Neural cell (in vitro differentiated cells): ENCODE measurements at regions not wholly inside any gene's neighbourhood (a gene's known extent, or its start where the extent isn't known, plus 50 kb on each side); places are given as distances from the start of the nearest gene placed in this dataset.

Source experiments
- H2AFZ ChIP-seq: fragments of 200-600, 300-800 bp; sonication (generic), shearing (Covaris generic); 2 replicates; pipeline ENCODE4 v1.6.0; 2014; ENCODE audit warnings: low read depth, mild to moderate bottlenecking, antibody characterized with exemption, low read length, moderate library complexity
- H3F3A ChIP-seq: fragments of 200-600 bp; shearing (Covaris generic); 2 replicates; pipeline ENCODE4 v1.6.1; 2016; ENCODE audit warnings: mild to moderate bottlenecking, moderate library complexity, mixed read lengths, antibody characterized with exemption, low read length; ENCODE audit not compliant: insufficient read depth, poor library complexity, severe bottlenecking
- H3K27ac ChIP-seq: fragments of 200-600, 300-800 bp; sonication (generic), shearing (Covaris generic); 2 replicates; pipeline ENCODE4 v1.5.1; 2014; ENCODE audit warnings: mild to moderate bottlenecking, low read length, moderate library complexity
- H3K27me3 ChIP-seq: fragments of 300-800, 200-600 bp; sonication (generic), shearing (Covaris generic); 2 replicates; pipeline ENCODE4 v1.6.0; 2014; ENCODE audit warnings: mild to moderate bottlenecking, low read depth, low read length, moderate library complexity; ENCODE audit not compliant: insufficient read depth
- H3K36me3 ChIP-seq: fragments of 300-800, 200-600 bp; sonication (generic), shearing (Covaris generic); 2 replicates; pipeline ENCODE4 v1.5.1; 2014; ENCODE audit warnings: mild to moderate bottlenecking, antibody characterized with exemption, low read length, moderate library complexity; ENCODE audit not compliant: insufficient read depth
- H3K4me2 ChIP-seq: fragments of 300-800, 200-600 bp; sonication (generic), shearing (Covaris generic); 2 replicates; pipeline ENCODE4 v1.6.0; 2014; ENCODE audit warnings: mild to moderate bottlenecking, low read length
- H3K4me3 ChIP-seq: fragments of 300-800, 200-600 bp; sonication (generic), shearing (Covaris generic); 2 replicates; pipeline ENCODE4 v1.5.1; 2014; ENCODE audit warnings: mild to moderate bottlenecking, low read length, moderate library complexity
- H3K79me2 ChIP-seq: fragments of 200-600 bp; shearing (Covaris generic); replicated peaks from 2 replicates; pipeline ENCODE4 v1.6.0; 2014; ENCODE audit warnings: mild to moderate bottlenecking, low read length, moderate library complexity; ENCODE audit not compliant: insufficient read depth
- H3K9ac ChIP-seq: fragments of 300-800, 200-600 bp; sonication (generic), shearing (Covaris generic); 2 replicates; pipeline ENCODE4 v1.6.1; 2016; ENCODE audit warnings: mild to moderate bottlenecking, low read length, mixed read lengths
- H3K9me2 ChIP-seq: fragments of 200-600 bp; shearing (Covaris generic); 2 replicates; pipeline ENCODE4 v1.6.1; 2016; ENCODE audit warnings: mild to moderate bottlenecking, low read length, mixed read lengths; ENCODE audit not compliant: insufficient read depth
- H3K9me3 ChIP-seq: fragments of 200-600, 300-800 bp; sonication (generic), shearing (Covaris generic); 2 replicates; pipeline ENCODE4 v1.6.1; 2016; ENCODE audit warnings: mild to moderate bottlenecking, mixed run types, low read length, moderate library complexity, mixed read lengths
- H4K20me1 ChIP-seq: fragments of 200-600 bp; shearing (Covaris generic); 2 replicates; pipeline ENCODE4 v1.6.1; 2016; ENCODE audit warnings: mild to moderate bottlenecking, mixed run types; ENCODE audit not compliant: insufficient read depth
- CTCF ChIP-seq: fragments of 450-650 bp; IDR thresholded peaks from 2 replicates; pipeline ENCODE4 v1.5.1; 2014; ENCODE audit warnings: antibody characterized with exemption, mild to moderate bottlenecking, moderate library complexity; ENCODE audit not compliant: poor library complexity, severe bottlenecking
- EP300 ChIP-seq: fragments of 450-650 bp; conservative IDR thresholded peaks from 2 replicates; pipeline ENCODE4 v1.6.1; 2014; ENCODE audit warnings: antibody characterized with exemption, mild to moderate bottlenecking, moderate library complexity; ENCODE audit not compliant: poor library complexity, severe bottlenecking
- EZH2 ChIP-seq: fragments of 200-600, 300-800 bp; shearing (Covaris generic), sonication (generic); IDR thresholded peaks from 2 replicates; pipeline ENCODE4 v1.6.1; 2014; ENCODE audit warnings: antibody characterized with exemption, low read length, borderline replicate concordance, mild to moderate bottlenecking; ENCODE audit not compliant: insufficient read depth, poor library complexity, severe bottlenecking
- MXI1 ChIP-seq: fragments of 450-650 bp; conservative IDR thresholded peaks from 2 replicates; pipeline ENCODE4 v1.6.1; 2014; ENCODE audit warnings: antibody characterized with exemption, mild to moderate bottlenecking; ENCODE audit not compliant: poor library complexity, severe bottlenecking
- POLR2AphosphoS5 ChIP-seq: IDR thresholded peaks from 2 replicates; pipeline ENCODE4 v1.6.1; 2012
- RAD21 ChIP-seq: fragments of 450-650 bp; conservative IDR thresholded peaks from 2 replicates; pipeline ENCODE4 v1.6.1; 2014; ENCODE audit warnings: antibody characterized with exemption, mild to moderate bottlenecking, moderate library complexity
- REST ChIP-seq: IDR thresholded peaks from 2 replicates; pipeline ENCODE4 v1.6.1; 2012; ENCODE audit warnings: borderline replicate concordance
- SMC3 ChIP-seq: fragments of 450-650 bp; conservative IDR thresholded peaks from 2 replicates; pipeline ENCODE4 v1.6.1; 2014; ENCODE audit warnings: antibody characterized with exemption, mild to moderate bottlenecking, moderate library complexity; ENCODE audit not compliant: poor library complexity
- TAF1 ChIP-seq: IDR thresholded peaks from 2 replicates; pipeline ENCODE4 v1.6.1; 2012; ENCODE audit warnings: low read depth

GRCh38 chr15:95442107-95442719 lies 888.3 kb upstream of the NR2F2 start:
- Histone ChIP-seq H2AFZ (no peak overlapping the region), H3K79me2 (no peaks in the 10 kb centered on the region), H3K9me2 (no peaks in the 10 kb centered on the region), H3K4me2 (no peak overlapping the region), H3K36me3 (no peaks in the 10 kb centered on the region), H4K20me1 (no peaks in the 10 kb centered on the region), H3K9ac (no peak overlapping the region), H3K27me3 (no peaks in the 10 kb centered on the region), H3K27ac (no peak overlapping the region), H3K9me3 (no peaks in the 10 kb centered on the region), H3K4me3 (no peak overlapping the region), H3F3A (no peaks in the 10 kb centered on the region)
- TF ChIP-seq TAF1 = no peak
- no peak for TF ChIP-seq POLR2AphosphoS5
- TF ChIP-seq EP300 = no peak
- TF ChIP-seq MXI1 = no peak
- no peak for TF ChIP-seq CTCF
- no peak for TF ChIP-seq REST
- TF ChIP-seq SMC3 = no peak
- no peak for TF ChIP-seq EZH2
- no peak for TF ChIP-seq RAD21

- Histone ChIP-seq H3K9me2 (no peaks in the 10 kb centered on the region), H3K9me3 (no peaks in the 10 kb centered on the region), H3K27me3 (no peaks in the 10 kb centered on the region), H4K20me1 (no peaks in the 10 kb centered on the region), H3K27ac (no peak overlapping the region), H2AFZ (no peak overlapping the region), H3K4me3 (no peak overlapping the region), H3F3A (no peaks in the 10 kb centered on the region), H3K4me2 (no peak overlapping the region), H3K36me3 (no peaks in the 10 kb centered on the region), H3K79me2 (no peaks in the 10 kb centered on the region), H3K9ac (no peak overlapping the region)
- TF ChIP-seq RAD21 (no peak), REST (no peak), EP300 (no peak), MXI1 (no peak), TAF1 (no peak), POLR2AphosphoS5 (no peak), SMC3 (no peak), CTCF (no peak), EZH2 (no peak)
Observed at GRCh38 chr15:95444860-95445259, 885.6 kb upstream of the NR2F2 start.
